ENCODE measurements at regions not wholly inside any gene's neighbourhood (a gene's known extent, or its start where the extent isn't known, plus 50 kb on each side); places are given as distances from the start of the nearest gene placed in this dataset.
"Not testable (repeated sequence)": the region's sequence is repeated elsewhere in the genome, so short reads cannot be mapped to it uniquely, and the experiment has no call there.

DNA sequence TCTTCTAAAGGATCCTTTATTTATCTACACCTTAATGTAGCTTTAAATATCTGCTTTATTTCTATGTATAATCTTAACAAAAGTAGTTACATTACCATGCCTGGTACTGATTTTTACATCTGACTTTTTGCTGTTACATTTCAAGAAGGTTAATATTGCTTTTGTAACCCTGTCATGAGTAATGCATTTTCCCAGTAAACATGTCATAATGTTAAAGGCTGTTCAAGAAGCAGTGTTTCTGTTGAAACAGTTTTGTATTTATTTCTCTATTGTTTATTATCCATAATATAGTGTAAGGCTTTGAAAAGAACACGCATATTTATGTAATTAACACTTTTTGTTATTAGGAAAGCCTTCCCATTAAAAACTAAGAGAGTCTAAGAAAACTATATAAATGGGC, 98.5 kb upstream of the SOX2 start:
- no peak for TF ChIP-seq CTCF (IDR thresholded peaks at IDR 0.05; ENCODE audit: control insufficient read depth, insufficient read depth, low read depth, low read length, missing control alignments)
- no peak for DNase-seq (ENCODE audit: low read depth)

DNA sequence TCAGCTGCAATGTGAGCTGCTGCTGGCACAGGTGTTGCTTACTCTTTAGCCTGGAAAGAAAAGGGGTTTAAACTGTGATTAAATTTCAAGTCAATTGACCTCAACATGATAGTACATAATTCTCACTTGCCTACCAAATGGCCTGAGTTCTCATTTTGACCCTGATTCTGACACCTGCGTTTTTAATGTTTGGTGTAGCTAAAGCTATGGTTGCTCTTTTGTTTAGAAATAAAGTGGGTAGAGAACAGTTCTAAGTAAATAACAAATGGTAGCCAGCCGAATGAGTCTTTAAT, 100.8 kb upstream of the SOX2 start:
- DNase-seq (ENCODE audit: low read depth), result no peak
- H3K4me3 ChIP-seq (ENCODE audit: control insufficient read depth, low read depth, low read length), result no peak overlapping the region
- TF ChIP-seq CTCF (IDR thresholded peaks at IDR 0.05; ENCODE audit: control insufficient read depth, insufficient read depth, low read depth, low read length, missing control alignments), result no peak

More for the DNA sequence above, 98.5 kb upstream of the SOX2 start:
- H3K4me3 ChIP-seq (ENCODE audit: control insufficient read depth, low read depth, low read length), result no peak overlapping the region

GRCh38 chr3:181610083-181610972, 101.4 kb upstream of the SOX2 start:
- TF ChIP-seq CTCF (IDR thresholded peaks at IDR 0.05; ENCODE audit: control insufficient read depth, insufficient read depth, low read depth, low read length, missing control alignments), result no peak
- no peak for DNase-seq (ENCODE audit: low read depth)

DNA sequence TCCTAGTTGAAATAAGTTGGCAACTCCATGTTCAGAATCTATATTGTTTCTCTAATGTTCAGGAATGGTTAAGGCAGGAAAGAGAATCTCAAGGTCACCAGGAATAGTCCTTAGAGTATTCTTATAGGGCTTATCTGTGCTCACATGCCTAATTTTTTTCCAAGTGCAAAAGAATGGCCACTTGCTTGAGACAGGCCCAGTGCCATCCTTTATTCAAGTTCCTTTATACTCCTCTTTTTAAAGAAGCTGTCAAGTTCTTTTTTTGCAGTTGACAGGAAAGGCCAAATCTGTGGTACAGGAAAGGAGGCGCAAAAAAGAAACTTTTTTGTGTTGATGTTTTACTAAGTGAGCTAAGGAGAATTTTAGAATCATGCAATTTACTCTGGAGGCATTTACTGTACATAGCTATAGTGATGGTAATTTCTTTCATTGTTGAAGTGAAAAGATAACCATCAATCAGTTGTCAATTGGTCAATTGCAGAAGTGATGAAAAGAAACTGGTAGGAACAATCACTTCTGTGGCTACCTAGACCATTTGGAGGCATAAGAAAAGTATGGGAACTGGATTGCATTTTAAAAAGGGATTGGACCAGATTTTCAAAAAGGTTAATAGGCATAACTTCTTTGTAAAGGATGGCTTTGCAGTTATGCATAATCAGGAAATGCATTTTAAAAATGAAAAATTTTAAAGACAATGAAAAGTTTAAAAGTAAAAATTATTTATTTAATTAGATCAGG, 102.5 kb upstream of the SOX2 start:
- no peak for TF ChIP-seq CTCF (IDR thresholded peaks at IDR 0.05; ENCODE audit: control insufficient read depth, insufficient read depth, low read depth, low read length, missing control alignments)
- DNase-seq (ENCODE audit: low read depth), result no peak

More at GRCh38 chr3:181610083-181610972, 101.4 kb upstream of the SOX2 start:
- no peak overlapping the region for H3K4me3 ChIP-seq (ENCODE audit: control insufficient read depth, low read depth, low read length)

DNA sequence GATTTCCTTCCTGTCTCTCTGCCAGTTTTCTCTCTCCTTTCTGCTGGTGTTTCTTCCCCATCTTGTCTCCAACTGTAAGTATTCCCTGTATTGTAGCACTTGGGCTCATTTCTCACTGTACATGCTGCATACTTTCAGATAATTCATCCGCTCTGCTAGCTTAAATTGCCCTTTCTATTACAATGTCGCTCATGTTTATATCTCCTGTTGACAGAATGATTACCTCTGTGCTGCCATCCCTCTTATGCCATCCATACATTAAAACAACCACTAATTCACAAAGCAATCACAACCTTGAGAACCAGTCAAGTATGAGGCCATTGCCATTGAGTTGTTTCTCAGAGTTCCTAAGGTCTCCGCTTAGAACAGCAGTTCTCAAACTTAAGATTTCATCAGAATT, 107.5 kb upstream of the SOX2 start:
- no peak overlapping the region for H3K4me3 ChIP-seq (ENCODE audit: control insufficient read depth, low read depth, low read length)
- TF ChIP-seq CTCF (IDR thresholded peaks at IDR 0.05; ENCODE audit: control insufficient read depth, insufficient read depth, low read depth, low read length, missing control alignments), result no peak
- DNase-seq (ENCODE audit: low read depth), result no peak

More for the DNA sequence above, 102.5 kb upstream of the SOX2 start:
- H3K4me3 ChIP-seq (ENCODE audit: control insufficient read depth, low read depth, low read length), result no peak overlapping the region

DNA sequence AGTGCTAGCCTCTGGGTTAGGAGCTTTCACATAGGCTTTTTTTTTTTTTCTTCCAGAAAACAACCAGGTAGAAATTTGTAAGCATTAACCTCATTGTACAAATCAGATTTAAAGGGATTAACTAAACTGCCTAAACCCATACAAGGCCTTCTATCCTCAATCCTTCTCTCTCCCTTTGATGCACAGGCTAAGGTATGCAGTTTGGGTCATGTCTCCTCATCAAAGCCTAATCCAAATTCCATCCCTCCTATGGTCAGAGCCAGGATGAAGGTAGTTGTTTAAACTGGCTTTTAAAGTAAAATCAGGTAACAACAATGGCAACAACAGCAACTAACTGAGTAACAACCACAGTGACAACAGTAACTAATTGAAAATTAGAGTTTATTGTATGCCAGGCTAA, 115.6 kb upstream of the SOX2 start:
- TF ChIP-seq CTCF (IDR thresholded peaks at IDR 0.05; ENCODE audit: control insufficient read depth, insufficient read depth, low read depth, low read length, missing control alignments), result no peak
- H3K4me3 ChIP-seq (ENCODE audit: control insufficient read depth, low read depth, low read length), result no peak overlapping the region

DNA sequence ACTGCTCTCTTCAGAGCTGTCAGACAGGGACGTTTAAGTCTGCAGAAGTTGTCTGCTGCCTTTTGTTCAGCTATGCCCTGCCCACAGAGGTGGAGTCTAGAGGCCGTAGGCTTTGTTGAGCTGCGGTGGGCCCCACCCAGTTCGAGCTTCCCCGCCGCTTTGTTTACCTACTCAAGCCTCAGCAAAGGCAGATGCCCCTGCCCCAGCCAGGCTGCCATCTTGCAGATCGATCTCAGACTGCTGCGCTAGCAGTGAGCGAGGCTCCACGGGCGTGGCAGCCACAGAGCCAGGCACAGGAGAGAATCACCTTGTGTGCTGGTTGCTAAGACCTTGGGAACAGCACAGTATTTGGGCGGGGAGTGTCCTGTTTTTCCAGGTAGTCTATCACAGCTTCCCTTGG, 120.8 kb upstream of the SOX2 start:
- not testable (repeated sequence) for H3K4me3 ChIP-seq (ENCODE audit: control insufficient read depth, low read depth, low read length); DNase-seq (ENCODE audit: low read depth)

More for the DNA sequence above, 115.6 kb upstream of the SOX2 start:
- DNase-seq (ENCODE audit: low read depth), result no peak
